ENCODE measurements at regions not wholly inside any gene's neighbourhood (a gene's known extent, or its start where the extent isn't known, plus 50 kb on each side); places are given as distances from the start of the nearest gene placed in this dataset.

GRCh38 chr11:93268287-93269040 lies 62.1 kb upstream of the DEUP1 start:
- TF ChIP-seq CTCF (conservative IDR thresholded peaks at IDR 0.05) (no peak), ZFX (IDR thresholded peaks at IDR 0.05) (no peak)
- H3K27ac ChIP-seq: no peak overlapping the region

- TF ChIP-seq ZFX (IDR thresholded peaks at IDR 0.05) (no peak), CTCF (conservative IDR thresholded peaks at IDR 0.05) (no peak)
- H3K27ac ChIP-seq: no peak overlapping the region
These were observed 58.9 kb upstream of the DEUP1 start for GRCh38 chr11:93271596-93271995.

DNA sequence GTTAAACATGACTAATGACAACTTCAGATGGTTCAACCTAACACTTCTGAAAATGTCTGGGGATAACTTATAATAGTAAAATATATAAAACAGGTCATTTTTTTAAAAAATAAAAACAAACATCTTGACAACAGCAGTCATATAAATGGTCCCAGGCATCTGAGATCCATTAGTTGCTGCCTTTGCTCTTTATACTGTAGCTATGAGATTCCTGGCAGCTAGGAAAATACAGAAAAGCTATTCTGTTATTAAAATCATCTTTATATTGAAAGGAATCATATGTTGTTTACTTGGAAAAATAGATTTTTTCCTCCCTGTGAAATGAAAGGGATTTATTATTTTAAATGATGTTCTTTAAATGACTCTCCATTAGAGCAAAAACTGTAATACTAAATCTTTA lies 55.7 kb upstream of the DEUP1 start:
- TF ChIP-seq CTCF (conservative IDR thresholded peaks at IDR 0.05): no peak
- no peak for TF ChIP-seq ZFX (IDR thresholded peaks at IDR 0.05)
- no peak overlapping the region for H3K27ac ChIP-seq

DNA sequence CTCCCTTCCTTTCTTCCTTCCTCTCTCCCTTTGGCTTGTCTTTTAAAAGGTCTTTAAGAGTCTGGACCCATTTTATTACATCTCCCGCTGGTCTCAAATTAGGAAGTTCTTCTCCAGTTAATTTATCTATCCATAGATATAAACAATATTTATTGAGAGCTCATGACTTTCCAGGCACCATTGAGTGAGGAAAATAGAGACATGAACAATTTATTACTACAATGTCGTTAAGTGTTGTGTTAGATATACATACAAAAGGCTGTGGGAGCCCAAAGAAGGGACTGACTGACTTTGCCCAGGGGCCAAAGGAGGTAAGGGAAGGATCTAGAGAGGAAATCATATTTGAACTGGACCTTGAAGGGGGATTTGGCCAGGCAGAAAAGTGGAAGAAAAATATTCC lies 51.6 kb upstream of the DEUP1 start:
- H3K27ac ChIP-seq: no peak overlapping the region
- TF ChIP-seq ZFX (IDR thresholded peaks at IDR 0.05) (no peak), CTCF (conservative IDR thresholded peaks at IDR 0.05) (no peak)

DNA sequence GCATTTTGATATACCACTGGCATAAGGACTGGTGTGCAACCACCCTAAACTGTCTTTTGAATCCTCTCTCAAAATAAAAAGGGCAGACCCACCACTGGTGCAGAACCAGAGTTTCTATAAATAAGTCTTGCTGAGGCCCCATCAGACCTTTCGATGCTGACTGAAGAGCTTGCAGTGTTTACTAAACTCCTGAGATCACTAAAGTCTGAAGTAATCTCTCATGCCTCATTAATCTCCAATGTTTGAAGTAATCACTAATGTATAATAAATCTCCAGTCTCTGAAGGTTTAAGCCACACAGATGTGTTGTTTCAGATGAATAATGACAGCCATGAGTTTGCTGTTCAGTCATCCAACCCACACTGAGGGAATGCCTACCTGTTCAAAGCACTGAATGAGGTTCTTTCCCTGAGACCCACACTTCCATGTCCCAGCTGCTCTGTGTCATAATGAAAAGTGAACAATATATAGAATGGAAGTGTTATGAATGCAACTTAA lies 50.6 kb upstream of the DEUP1 start:
- TF ChIP-seq ZFX (IDR thresholded peaks at IDR 0.05): no peak
- TF ChIP-seq CTCF (conservative IDR thresholded peaks at IDR 0.05): no peak
- H3K27ac ChIP-seq: no peak overlapping the region
